ENCODE measurements at regions not wholly inside any gene's neighbourhood (a gene's known extent, or its start where the extent isn't known, plus 50 kb on each side); places are given as distances from the start of the nearest gene placed in this dataset.

DNA sequence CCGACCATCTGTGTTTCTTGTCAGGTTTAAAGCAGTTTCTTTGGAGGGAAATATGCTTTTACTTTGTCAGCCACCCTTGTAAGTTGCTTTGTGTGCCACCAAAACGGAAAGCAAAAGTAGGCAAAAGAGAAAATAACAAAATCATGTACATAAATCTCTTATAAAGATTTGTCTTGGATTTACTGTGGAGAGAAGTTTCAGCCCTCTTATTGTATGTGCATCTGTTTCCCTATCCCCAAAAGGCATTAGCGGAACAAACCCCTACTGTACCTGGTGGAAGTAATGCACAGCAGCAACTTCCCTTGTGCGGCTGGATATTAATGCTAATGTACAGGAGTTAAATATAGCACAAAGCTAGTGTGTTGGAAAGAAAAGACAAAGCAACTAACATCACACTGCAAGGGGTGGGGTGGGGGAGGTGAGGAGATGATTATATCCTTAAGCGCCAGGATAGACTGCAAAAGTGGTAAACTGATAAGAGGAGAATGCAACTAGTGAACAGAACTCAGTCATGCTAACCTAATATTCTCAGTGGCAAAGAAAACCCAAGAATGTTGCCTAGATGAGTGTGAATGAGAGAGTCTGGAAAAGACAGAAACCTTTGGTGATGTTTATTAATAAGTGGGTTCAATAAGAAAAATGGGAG is 396.5 kb upstream of the MEF2C start:
- TF ChIP-seq, protein P1, sequence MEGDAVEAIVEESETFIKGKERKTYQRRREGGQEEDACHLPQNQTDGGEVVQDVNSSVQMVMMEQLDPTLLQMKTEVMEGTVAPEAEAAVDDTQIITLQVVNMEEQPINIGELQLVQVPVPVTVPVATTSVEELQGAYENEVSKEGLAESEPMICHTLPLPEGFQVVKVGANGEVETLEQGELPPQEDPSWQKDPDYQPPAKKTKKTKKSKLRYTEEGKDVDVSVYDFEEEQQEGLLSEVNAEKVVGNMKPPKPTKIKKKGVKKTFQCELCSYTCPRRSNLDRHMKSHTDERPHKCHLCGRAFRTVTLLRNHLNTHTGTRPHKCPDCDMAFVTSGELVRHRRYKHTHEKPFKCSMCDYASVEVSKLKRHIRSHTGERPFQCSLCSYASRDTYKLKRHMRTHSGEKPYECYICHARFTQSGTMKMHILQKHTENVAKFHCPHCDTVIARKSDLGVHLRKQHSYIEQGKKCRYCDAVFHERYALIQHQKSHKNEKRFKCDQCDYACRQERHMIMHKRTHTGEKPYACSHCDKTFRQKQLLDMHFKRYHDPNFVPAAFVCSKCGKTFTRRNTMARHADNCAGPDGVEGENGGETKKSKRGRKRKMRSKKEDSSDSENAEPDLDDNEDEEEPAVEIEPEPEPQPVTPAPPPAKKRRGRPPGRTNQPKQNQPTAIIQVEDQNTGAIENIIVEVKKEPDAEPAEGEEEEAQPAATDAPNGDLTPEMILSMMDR (IDR thresholded peaks at IDR 0.05; ENCODE audit: insufficient read depth, low read depth, low read length, missing control alignments) = no peak
- peak; percentile 48 for DNase-seq (ENCODE audit: low read depth)
- no peak overlapping the region for H3K4me3 ChIP-seq (ENCODE audit: low read depth, low read length)

DNA sequence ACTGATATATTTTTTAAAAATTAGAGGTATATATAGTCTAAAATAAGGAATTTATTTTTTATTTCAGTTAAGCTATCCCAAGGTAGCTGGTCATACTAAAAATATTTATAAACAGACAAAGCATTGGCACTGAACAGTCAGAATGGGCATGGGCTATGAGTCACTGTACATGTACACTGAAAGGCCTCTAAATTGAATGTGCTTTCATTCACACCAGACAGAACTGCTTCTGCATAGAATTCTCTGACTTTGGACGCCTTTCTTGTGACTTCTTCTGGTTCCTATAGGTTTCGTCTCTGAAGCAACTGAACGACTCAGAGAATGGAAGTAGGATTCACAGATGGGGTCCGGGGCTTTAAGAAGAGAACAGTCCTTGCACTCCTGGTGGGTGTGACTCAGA is 394.8 kb upstream of the MEF2C start:
- TF ChIP-seq, protein P1 (IDR thresholded peaks at IDR 0.05; ENCODE audit: insufficient read depth, low read depth, low read length, missing control alignments) = no peak
- no peak overlapping the region for H3K4me3 ChIP-seq (ENCODE audit: low read depth, low read length)
- DNase-seq (ENCODE audit: low read depth) = peak; percentile 42

- TF ChIP-seq, protein P1 (IDR thresholded peaks at IDR 0.05; ENCODE audit: insufficient read depth, low read depth, low read length, missing control alignments) = no peak
- no peak overlapping the region for H3K4me3 ChIP-seq (ENCODE audit: low read depth, low read length)
- no peak for DNase-seq (ENCODE audit: low read depth)
These were observed 393.8 kb upstream of the MEF2C start for GRCh38 chr5:89276566-89277305.

- DNase-seq (ENCODE audit: low read depth) = no peak
- H3K4me3 ChIP-seq (ENCODE audit: low read depth, low read length) = no peak overlapping the region
- TF ChIP-seq, protein P1 (IDR thresholded peaks at IDR 0.05; ENCODE audit: insufficient read depth, low read depth, low read length, missing control alignments) = no peak
These were observed 392.3 kb upstream of the MEF2C start for GRCh38 chr5:89275066-89275855.

GRCh38 chr5:89273289-89273688 is 390.3 kb upstream of the MEF2C start:
- no peak overlapping the region for H3K4me3 ChIP-seq (ENCODE audit: low read depth, low read length)
- TF ChIP-seq, protein P1 (IDR thresholded peaks at IDR 0.05; ENCODE audit: insufficient read depth, low read depth, low read length, missing control alignments) = no peak
- DNase-seq (ENCODE audit: low read depth) = no peak

GRCh38 chr5:89270901-89271300 is 387.9 kb upstream of the MEF2C start:
- no peak overlapping the region for H3K4me3 ChIP-seq (ENCODE audit: low read depth, low read length)
- TF ChIP-seq, protein P1 (IDR thresholded peaks at IDR 0.05; ENCODE audit: insufficient read depth, low read depth, low read length, missing control alignments) = no peak
- peak; percentile 16 for DNase-seq (ENCODE audit: low read depth)

All from GM12865 (cell line).